CMK (cell line): ENCODE measurements at regions not wholly inside any gene's neighbourhood (a gene's known extent, or its start where the extent isn't known, plus 50 kb on each side); places are given as distances from the start of the nearest gene placed in this dataset.
"Not testable (repeated sequence)": the region's sequence is repeated elsewhere in the genome, so short reads cannot be mapped to it uniquely, and the experiment has no call there.

Source experiments
- DNase-seq: peaks from one replicate; pipeline ENCODE4 v3.0.0-alpha.2; 2010; ENCODE audit warnings: low read depth

DNA sequence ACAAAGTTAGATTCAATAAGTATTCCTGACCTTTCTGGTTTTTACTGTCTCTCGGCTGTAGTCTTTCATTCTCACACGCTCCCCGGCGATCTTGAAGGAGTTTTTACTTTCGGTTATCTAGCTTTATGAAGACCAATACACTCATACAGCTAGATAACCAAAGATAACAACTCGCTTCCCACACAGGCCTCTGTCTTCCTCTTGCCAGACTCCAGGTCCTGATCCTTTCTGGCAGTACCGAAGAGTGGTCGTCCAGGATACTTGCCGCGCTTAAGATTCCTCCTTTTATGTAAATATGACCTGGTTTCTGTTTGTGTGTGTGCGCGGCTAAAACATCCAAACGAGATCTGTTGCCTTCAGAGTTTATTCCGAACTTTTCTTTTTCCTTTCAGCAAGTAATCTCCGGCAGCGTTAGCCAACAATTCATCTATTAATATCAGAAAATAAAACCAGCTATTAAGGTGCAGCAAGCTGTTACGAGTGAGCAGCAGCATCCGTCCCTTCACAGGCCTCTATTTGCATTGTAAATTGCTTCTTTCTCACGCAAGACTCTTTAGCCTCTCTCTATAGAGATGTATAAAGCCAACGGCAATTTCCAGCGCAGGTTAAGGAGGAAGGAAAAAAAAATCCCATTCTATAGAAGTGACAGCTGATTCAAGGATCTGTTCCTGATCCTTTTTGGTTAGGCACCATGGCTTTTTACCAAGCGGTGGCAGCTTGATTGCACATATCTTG, 216.1 kb downstream of the MEF2C start:
- no peak for DNase-seq

DNA sequence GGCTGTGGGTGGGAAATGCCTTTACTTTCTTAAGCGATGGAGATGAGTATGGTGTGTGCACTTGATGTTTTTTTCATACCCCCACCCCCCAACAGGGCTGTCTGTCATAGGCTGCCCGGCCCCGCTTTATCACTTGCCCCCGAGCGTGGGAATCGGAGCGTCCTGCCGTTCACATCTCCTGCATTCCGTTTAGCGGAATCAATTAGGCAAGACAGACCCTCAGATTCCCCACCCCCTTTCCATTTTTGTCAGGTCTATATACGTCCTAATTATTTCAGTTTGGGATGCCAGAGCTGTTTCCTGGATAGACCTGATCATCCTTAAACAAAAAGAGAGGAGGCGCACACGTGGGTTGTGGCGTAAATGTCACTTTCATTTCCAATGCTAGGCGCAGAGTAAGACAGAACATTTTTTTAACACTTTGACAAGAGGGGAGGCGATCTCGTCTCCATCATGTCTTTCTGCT, 217.2 kb downstream of the MEF2C start:
- no peak for DNase-seq

- no peak for DNase-seq
These were observed 218.3 kb downstream of the MEF2C start for GRCh38 chr5:88664645-88665044.

- DNase-seq: no peak
These were observed 219.2 kb downstream of the MEF2C start for GRCh38 chr5:88663793-88664216.

- DNase-seq: no peak
These were observed 220.1 kb downstream of the MEF2C start for GRCh38 chr5:88662846-88663245.

GRCh38 chr5:88661806-88662207, 221.2 kb downstream of the MEF2C start:
- no peak for DNase-seq

- DNase-seq: peak; percentile 60
These were observed 221.8 kb downstream of the MEF2C start for GRCh38 chr5:88660947-88661805.

DNA sequence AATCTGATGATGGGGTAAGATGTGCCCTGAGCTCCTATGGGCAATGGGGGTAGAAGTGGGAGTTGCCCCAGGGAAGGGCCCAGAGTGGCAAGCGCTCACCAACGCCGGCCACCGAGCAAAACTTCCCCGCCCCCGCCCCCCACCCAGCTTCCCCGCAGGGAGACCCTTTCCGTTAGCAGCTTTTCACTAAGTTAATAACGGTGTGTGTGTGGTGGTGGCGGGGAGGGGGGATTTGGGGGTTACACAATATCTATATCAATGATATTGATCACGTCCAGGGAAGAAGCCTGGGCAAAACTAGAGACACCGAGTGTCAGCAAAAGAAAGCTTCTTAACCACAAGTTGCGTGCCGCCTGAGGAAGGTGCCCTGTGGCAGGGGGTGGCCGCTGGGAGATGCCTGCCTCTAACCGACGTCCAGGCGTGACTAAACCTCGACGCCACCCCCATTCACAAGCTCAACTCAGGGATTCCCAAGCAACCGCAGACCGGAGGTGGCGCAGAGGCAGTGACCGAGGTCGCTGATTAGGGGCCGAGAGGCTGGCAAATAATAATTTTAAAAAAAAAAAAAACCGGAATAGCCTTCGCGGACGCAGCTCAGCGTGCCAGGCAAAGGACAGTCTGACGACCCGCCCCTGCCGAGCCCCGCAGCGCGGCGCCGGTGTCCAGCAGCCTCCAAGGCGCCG, 222.6 kb downstream of the MEF2C start:
- DNase-seq: no peak

GRCh38 chr5:88659529-88660263, 223.3 kb downstream of the MEF2C start:
- no peak for DNase-seq

GRCh38 chr5:88658886-88659285, 224.1 kb downstream of the MEF2C start:
- DNase-seq: no peak

DNA sequence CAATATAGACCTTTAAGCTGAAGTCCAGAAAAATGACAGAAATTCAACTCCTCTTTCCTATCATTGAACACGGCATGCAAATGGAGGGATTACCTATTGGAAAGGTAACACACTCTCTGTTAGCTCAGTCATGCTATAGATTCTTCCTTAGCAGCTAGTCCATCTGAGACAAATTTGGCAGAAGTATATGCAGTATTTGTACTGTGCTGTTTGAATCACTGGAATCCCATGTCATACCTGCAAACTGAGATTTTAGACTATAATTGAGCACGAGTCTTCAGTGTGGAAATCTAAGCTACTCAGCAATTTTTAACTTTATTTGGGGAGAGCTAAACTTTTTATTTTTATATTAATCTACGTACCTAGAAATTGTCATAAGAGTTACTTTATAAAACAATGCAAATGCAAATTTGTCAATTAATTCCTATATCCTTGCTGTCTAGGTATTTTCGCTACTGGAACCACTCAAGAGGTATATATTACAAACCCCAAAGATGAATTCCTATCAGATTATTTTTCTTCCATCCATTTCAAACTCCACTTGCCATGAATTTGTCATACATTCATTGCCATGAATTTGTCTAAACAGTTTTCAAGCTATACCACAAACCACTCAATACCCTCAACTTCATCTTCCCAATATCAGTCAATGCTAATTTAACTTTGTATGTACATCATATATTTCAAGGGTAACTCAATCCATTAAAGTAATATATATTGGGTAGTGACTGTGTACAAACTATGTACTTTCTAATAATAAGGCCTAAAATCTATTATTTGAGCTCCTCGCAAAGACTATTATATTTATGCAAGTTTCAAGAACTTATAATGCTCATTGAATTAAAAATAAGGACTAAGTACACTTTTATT, 224.8 kb downstream of the MEF2C start:
- no peak for DNase-seq

- DNase-seq: no peak
These were observed 225.8 kb downstream of the MEF2C start for GRCh38 chr5:88657136-88657535.

GRCh38 chr5:88656221-88656950, 226.6 kb downstream of the MEF2C start:
- DNase-seq: no peak

DNA sequence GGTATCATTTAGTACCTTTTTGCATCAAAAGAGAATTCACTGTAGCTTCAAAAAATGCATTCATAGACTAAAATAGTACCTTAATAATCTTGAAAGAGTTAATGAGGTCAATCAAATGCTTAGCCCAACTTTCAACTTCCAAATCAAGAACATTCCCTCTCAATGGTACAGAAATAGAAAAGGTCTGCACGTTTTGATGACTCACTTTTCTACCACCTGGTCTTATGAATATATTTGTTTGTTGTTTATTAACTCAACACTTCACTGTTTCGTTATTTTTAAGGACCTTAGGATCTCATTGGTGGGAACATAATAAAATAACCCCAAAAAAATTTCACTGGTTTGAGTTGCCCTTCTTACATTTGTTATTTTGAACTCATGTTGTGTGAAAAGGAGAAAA, 229.5 kb downstream of the MEF2C start:
- DNase-seq: no peak

GRCh38 chr5:88647901-88648300, 235.1 kb downstream of the MEF2C start:
- no peak for DNase-seq

DNA sequence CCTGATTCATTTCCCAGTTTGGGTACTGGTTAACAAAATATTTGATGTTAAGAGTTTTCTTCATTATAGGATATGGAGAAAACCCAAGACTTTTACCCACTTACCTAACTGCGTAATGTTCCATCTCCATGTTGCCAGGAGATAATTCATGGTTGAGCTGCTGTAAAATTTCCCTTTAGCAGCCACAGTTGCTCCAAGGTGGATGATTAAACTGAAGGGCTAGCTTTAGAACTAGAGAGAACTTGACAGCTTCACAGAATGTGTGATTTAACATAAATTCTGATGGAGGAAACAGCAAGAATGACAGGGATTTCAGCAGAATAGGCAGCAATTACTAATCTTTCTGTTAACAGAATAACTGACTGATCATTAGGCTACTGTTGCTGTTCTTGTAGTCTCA, 236.1 kb downstream of the MEF2C start:
- DNase-seq: no peak

DNA sequence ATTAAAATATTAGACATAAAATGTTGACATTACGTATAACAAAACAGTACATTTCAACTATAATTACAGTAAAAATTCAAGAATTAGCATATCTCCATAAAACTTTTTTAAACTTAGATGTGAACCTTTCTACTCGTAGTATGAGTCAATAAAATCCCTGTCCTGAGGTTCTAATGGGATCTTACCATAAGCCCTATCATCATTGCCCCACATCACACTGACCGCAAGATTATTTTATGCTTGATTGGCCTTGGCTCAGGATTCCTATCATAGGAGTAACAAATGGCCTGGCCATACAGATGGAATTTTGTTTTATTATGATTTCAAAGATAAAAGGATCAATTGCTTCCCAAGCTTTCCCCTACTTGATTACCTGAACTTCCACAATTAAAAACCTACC, 238.3 kb downstream of the MEF2C start:
- DNase-seq: no peak

GRCh38 chr5:88643315-88643714, 239.7 kb downstream of the MEF2C start:
- DNase-seq: no peak

- DNase-seq: no peak
These were observed 249.0 kb downstream of the MEF2C start for GRCh38 chr5:88634014-88634413.

- not testable (repeated sequence) for DNase-seq
These were observed 260.1 kb downstream of the MEF2C start for GRCh38 chr5:88622890-88623289.
